HG03342 (cell line): ENCODE measurements at regions not wholly inside any gene's neighbourhood (a gene's known extent, or its start where the extent isn't known, plus 50 kb on each side); places are given as distances from the start of the nearest gene placed in this dataset.

Experiments
- ATAC-seq: cut with Tn5 transposase; IDR thresholded peaks from one replicate; pipeline ENCODE4 v1.9.1; 2021; ENCODE audit warnings: mild to moderate bottlenecking, moderate library complexity; ENCODE audit not compliant: unreplicated experiment

DNA sequence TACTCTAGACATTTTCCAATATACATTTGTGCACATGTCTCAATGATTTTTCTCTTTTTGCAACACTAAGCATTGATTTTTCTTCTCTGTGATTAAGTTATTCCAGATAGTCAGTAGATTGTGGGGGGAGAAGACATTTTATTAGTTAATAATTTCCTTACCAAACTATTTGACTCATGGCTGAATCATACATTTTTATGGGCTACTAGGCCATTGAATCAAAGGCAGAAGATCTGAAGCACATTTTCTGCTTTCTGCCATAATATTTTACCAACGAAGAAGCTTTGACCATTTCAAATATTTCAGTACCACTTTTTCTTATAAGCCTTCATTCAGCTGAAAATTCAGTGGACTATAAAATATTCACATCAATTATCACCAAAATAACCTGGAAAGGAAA lies 175.6 kb downstream of the IRX2 start:
- ATAC-seq = no peak

GRCh38 chr5:2575292-2575691 lies 176.2 kb downstream of the IRX2 start:
- no peak for ATAC-seq

GRCh38 chr5:2574155-2574554 lies 177.3 kb downstream of the IRX2 start:
- no peak for ATAC-seq

DNA sequence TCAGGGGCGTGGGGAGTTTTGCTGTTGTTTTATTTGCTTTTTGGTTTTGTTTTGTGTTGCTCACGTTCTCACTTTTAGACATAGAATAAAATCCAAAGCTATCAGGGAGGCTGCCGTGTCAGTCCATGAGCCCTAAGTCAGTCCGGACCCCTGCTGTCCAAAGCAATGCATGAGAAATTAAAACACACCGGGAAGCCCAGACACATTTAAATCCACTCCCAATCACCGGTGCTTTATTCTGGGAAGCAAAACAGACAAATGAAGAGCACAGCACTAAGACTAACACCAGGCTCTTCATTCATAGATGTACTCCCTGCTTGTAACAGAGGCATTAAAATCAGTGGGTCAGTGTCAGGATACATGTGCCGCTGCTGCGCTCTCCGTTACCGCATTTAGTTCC lies 180.9 kb downstream of the IRX2 start:
- no peak for ATAC-seq

- no peak for ATAC-seq
These were observed 181.5 kb downstream of the IRX2 start for GRCh38 chr5:2569774-2570542.

DNA sequence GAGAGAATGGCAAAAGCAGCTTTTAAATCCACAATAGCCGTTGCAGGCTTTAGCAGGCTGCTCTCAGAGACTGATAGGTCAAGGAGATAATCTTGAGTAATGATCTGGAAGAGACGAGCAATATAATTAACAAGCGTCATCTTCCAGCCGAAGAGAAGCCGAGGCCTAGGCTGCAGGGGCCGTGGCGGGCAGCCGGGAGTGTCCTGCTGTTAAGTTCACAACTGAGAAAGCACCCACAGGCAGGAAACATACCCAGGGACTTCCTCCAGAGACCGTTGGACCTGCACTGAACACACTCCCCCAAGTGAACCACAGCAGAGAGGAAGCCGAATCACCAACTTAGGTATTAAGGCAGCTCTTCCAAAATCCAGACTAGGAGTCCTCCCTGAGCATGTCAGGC lies 182.3 kb downstream of the IRX2 start:
- ATAC-seq = no peak

DNA sequence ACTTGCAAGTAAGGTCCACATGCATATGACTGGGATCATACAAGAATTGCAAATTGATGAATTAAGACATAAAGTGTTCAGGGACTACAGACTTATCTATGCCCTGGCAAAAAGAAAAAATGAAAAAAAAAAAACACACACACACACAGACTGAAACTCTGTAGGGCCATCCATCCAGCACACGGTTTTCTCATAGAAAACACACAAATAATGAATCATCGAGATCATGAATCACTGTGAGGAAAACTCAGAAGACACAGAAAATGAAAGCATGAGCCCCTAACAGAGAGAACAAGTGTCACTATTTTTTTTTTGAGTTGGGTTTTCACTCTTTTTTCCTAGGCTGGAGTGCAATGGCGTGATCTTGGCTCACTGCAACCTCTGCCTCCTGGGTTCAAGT lies 185.2 kb downstream of the IRX2 start:
- ATAC-seq = no peak

- no peak for ATAC-seq
These were observed 186.3 kb downstream of the IRX2 start for GRCh38 chr5:2565147-2565546.

GRCh38 chr5:2563046-2563445 lies 188.4 kb downstream of the IRX2 start:
- ATAC-seq = no peak

GRCh38 chr5:2562036-2562435 lies 189.4 kb downstream of the IRX2 start:
- no peak for ATAC-seq

DNA sequence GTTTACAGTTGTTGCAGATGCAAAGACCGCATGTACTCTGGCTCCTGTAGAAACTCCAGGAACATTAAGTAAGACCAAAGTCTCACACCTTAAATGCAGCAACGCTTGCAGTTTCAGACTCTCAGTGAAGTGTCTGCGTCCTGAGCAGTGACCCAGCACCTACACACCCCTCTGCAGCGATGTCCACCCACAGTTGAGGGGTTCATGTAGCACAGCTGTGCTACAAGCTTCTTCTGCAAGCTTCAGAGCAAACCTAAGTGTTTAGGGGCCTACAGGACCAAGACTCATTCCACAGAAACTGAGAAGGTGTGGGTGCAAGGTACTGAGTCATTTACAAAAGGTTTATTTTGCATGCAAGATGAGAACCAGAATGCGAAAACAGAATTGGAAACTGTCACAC lies 191.0 kb downstream of the IRX2 start:
- ATAC-seq = no peak

DNA sequence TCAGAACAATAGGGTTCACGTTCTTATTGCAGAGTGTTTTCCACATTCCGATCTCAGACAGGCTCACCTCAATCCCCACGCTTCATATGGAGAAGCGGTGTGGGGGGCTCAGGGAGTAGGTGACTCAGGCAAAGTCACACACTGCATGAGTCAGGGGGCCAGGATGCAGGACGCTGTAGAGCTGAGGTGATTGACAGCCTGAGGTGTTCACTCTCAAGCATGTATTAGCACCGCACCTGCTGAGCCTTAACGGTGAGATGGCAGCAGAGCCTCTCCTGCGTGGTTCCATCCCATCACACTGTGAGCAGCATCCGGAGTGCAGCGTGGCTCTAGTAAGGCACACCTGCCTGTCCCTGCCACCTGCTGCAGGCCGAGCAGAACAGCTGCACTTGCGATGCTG lies 194.0 kb downstream of the IRX2 start:
- no peak for ATAC-seq

GRCh38 chr5:2556375-2556966 lies 195.0 kb downstream of the IRX2 start:
- ATAC-seq = no peak

DNA sequence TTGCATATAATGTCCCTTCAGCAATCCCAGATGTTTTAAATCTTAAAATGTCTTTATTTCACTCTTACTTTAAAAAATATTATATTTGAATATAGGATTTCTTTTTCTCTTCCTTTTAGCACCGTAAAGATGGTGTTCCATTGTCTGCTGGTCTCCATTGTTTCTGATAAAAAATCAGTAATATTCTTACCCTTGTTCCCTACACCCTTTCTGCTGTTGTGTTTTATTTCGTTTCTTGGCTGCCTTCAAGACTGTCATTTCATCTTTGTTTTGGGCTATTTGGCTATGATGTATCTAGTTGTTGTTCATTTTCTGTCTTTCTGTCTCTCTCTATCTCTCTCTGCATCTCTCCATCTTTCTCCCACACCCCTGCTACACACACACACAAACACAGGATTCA lies 197.9 kb downstream of the IRX2 start:
- no peak for ATAC-seq

GRCh38 chr5:2550509-2550908 lies 201.0 kb downstream of the IRX2 start:
- no peak for ATAC-seq

- ATAC-seq = no peak
These were observed 201.6 kb downstream of the IRX2 start for GRCh38 chr5:2549900-2550299.

GRCh38 chr5:2549354-2549753 lies 202.1 kb downstream of the IRX2 start:
- no peak for ATAC-seq

GRCh38 chr5:2546938-2547337 lies 204.5 kb downstream of the IRX2 start:
- no peak for ATAC-seq

- no peak for ATAC-seq
These were observed 207.5 kb downstream of the IRX2 start for GRCh38 chr5:2544003-2544402.

DNA sequence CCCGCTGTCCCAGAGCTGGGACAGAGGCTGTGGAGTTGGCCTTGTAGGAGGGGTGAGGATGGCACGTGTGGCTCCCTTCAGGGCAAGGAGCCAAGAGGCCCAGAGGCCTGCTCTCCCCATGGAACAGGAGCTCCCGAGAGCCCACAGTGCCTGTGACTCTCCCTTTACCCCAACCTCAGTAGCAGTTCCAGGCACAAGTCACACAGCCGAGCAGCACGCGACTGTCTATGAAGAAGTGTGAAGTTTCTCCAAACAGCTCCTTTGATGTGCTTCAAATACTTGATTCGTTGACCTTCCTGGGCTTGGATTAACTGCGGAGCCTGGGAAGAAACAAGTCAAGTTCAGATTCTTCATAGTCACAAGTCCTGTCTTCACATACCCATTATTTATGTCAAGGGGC lies 208.7 kb downstream of the IRX2 start:
- no peak for ATAC-seq

DNA sequence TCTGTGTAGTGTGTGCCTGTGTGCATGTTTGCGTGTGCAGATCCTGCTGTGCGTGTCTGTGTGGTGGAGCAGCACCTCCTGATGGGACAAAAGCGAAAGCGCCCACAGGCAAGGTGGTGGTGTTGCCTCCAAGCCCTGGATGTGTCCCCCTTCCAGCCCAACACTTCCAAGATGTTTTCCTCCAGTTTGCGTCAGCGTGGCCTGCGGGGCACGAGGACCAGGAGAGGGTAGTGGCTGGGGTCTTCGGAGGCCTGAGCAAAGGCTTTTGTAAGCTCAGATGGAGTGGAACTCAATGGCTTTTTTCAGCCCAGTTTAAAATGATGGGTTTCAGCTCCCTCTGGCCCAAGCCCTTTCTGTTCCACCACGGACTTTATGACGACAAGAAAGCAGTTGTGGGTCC lies 209.5 kb downstream of the IRX2 start:
- no peak for ATAC-seq

DNA sequence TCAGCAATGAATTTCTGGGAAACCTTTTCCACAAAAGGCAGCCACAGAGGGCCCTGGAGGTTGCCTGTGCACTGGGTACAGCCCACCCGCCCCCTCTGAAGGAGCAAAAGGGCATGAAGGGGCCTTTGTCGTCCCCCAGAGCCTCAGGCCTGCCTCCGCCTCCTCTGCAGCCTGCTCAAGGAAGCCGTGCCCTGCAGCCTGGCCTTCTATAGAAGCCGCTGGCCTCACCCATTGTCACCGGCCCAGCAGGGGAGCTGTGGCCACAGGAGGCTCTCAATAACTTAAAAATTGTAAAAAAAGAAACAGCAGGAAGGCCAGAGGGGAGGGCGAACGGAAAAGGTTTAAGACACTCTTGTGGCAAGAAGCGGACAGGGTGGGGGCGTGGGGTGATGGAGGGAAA lies 213.3 kb downstream of the IRX2 start:
- ATAC-seq = no peak
